Lower leg skin (tissue), 3 donors: ENCODE measurements at regions not wholly inside any gene's neighbourhood (a gene's known extent, or its start where the extent isn't known, plus 50 kb on each side); places are given as distances from the start of the nearest gene placed in this dataset.

ENCODE experiments used
- CTCF ChIP-seq, 3 donors: fragments of 450-650 bp; IDR thresholded peaks; one replicate each; pipeline ENCODE4 v1.5.1; 2016; ENCODE audit warnings: antibody characterized with exemption in 3 of 3, mild to moderate bottlenecking in 3 of 3, moderate library complexity in 2 of 3
- POLR2A ChIP-seq, 2 donors: fragments of 450-650 bp; IDR thresholded peaks; one replicate each; pipeline ENCODE4 v1.6.1; 2016 to 2017; ENCODE audit warnings: antibody characterized with exemption in 2 of 2, mild to moderate bottlenecking in 1 of 2, moderate library complexity in 1 of 2

- TF ChIP-seq CTCF (IDR thresholded peaks at IDR 0.05) = no peak
- TF ChIP-seq POLR2A (IDR thresholded peaks at IDR 0.05) = no peak
These were observed 732.3 kb upstream of the MIR17HG start for GRCh38 chr13:90615236-90615635.
